ENCODE measurements at regions not wholly inside any gene's neighbourhood (a gene's known extent, or its start where the extent isn't known, plus 50 kb on each side); places are given as distances from the start of the nearest gene placed in this dataset.

GRCh38 chr3:94735354-94735753 lies 672.5 kb downstream of the NSUN3 start:
- TF ChIP-seq BCL11A (IDR thresholded peaks at IDR 0.05; ENCODE audit: low read depth in 2 of 2, low read length in 2 of 2) (no peak), RAD21 (IDR thresholded peaks at IDR 0.05 in 1 of 2, conservative IDR thresholded peaks at IDR 0.05 in 1 of 2; ENCODE audit: low read depth in 2 of 2, low read length in 2 of 2) (no peak), POLR2AphosphoS5 (IDR thresholded peaks at IDR 0.05; ENCODE audit: low read depth, low read length) (no peak), ZNF274 (IDR thresholded peaks at IDR 0.05; ENCODE audit: borderline replicate concordance, extremely low read depth, low read length) (no peak), POLR2A (IDR thresholded peaks at IDR 0.05; ENCODE audit: control extremely low read depth in 1 of 2, low read depth in 2 of 2, low read length in 2 of 2) (no peak), CHD2 (IDR thresholded peaks at IDR 0.05; ENCODE audit: low read length) (no peak), TAF1 (IDR thresholded peaks at IDR 0.05; ENCODE audit: low read depth, low read length) (no peak), RNF2 (IDR thresholded peaks at IDR 0.05; ENCODE audit: borderline replicate concordance, low read depth, low read length, missing control alignments, poor library complexity, severe bottlenecking) (no peak), RFX5 (IDR thresholded peaks at IDR 0.05; ENCODE audit: borderline replicate concordance, low read depth, low read length) (no peak)
- TF ChIP-seq, protein P1, sequence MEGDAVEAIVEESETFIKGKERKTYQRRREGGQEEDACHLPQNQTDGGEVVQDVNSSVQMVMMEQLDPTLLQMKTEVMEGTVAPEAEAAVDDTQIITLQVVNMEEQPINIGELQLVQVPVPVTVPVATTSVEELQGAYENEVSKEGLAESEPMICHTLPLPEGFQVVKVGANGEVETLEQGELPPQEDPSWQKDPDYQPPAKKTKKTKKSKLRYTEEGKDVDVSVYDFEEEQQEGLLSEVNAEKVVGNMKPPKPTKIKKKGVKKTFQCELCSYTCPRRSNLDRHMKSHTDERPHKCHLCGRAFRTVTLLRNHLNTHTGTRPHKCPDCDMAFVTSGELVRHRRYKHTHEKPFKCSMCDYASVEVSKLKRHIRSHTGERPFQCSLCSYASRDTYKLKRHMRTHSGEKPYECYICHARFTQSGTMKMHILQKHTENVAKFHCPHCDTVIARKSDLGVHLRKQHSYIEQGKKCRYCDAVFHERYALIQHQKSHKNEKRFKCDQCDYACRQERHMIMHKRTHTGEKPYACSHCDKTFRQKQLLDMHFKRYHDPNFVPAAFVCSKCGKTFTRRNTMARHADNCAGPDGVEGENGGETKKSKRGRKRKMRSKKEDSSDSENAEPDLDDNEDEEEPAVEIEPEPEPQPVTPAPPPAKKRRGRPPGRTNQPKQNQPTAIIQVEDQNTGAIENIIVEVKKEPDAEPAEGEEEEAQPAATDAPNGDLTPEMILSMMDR (IDR thresholded peaks at IDR 0.05; ENCODE audit: control extremely low read depth in 1 of 3, insufficient read depth in 1 of 3, low read depth in 1 of 3, low read length in 3 of 3) = no peak

All from H1 (cell line).